WTC11 (cell line): ENCODE measurements at regions not wholly inside any gene's neighbourhood (a gene's known extent, or its start where the extent isn't known, plus 50 kb on each side); places are given as distances from the start of the nearest gene placed in this dataset.

ENCODE experiments used
- ATAC-seq: fragments of 200-7000 bp; cut with Tn5 transposase; 2 replicates; pipeline ENCODE4 v1.10.0; 2021; ENCODE audit warnings: mild to moderate bottlenecking, moderate library complexity
- CTCF ChIA-PET: fragments of 300-600 bp; sonication (Branson Sonifier 250); formaldehyde crosslinking; loops from one replicate; lab custom pipeline; 2021; ENCODE audit warnings: antibody characterized with exemption; lab: Charles Lee
- POLR2A ChIA-PET: fragments of 350-600 bp; sonication (Branson Sonifier 250); formaldehyde crosslinking; loops from one replicate; lab custom pipeline; 2021; ENCODE audit warnings: antibody characterized with exemption; lab: Charles Lee
- DNase-seq: peaks from one replicate; pipeline ENCODE4 v3.0.0; 2021; ENCODE audit warnings: low spot score
- H3K27ac Mint-ChIP-seq: 2 replicates; pipeline ENCODE4 v1.8.0; 2021; ENCODE audit warnings: mixed read lengths
- H3K27me3 Mint-ChIP-seq: 2 replicates; pipeline ENCODE4 v1.8.0; 2021; ENCODE audit warnings: low read depth, mild to moderate bottlenecking, moderate library complexity, mixed read lengths
- H3K36me3 Mint-ChIP-seq: 2 replicates; pipeline ENCODE4 v1.8.0; 2021; ENCODE audit warnings: mixed read lengths
- H3K4me1 Mint-ChIP-seq: 2 replicates; pipeline ENCODE4 v1.8.0; 2022; ENCODE audit warnings: mixed read lengths
- H3K4me3 Mint-ChIP-seq: 2 replicates; pipeline ENCODE4 v1.8.0; 2021; ENCODE audit warnings: mild to moderate bottlenecking, moderate library complexity, mixed read lengths
- H3K9me3 Mint-ChIP-seq: 2 replicates; pipeline ENCODE4 v1.8.0; 2021; ENCODE audit warnings: mixed read lengths
- ESRRA ChIP-seq: sonication (generic); formaldehyde crosslinking; IDR thresholded peaks from 2 replicates; pipeline ENCODE4 v1.8.1; 2022; ENCODE audit warnings: mild to moderate bottlenecking, missing genetic modification reagents, borderline replicate concordance
- FOXK1 ChIP-seq: sonication (generic); formaldehyde crosslinking; IDR thresholded peaks from 2 replicates; pipeline ENCODE4 v1.8.0; 2022; ENCODE audit warnings: mild to moderate bottlenecking, moderate library complexity, missing genetic modification reagents
- GRHL2 ChIP-seq: fragments of 250-450 bp; sonication (Bioruptor Pico); IDR thresholded peaks from 2 replicates; pipeline ENCODE4 v1.8.0; 2022; ENCODE audit warnings: mild to moderate bottlenecking, moderate library complexity; ENCODE audit not compliant: insufficient replicate concordance, severe bottlenecking
- IRF2 ChIP-seq: sonication (generic); formaldehyde crosslinking; IDR thresholded peaks from 2 replicates; pipeline ENCODE4 v1.8.0; 2022; ENCODE audit warnings: low read depth, missing genetic modification reagents, borderline replicate concordance
- NFATC4 ChIP-seq: fragments of 250-450 bp; sonication (Bioruptor Pico); IDR thresholded peaks from 2 replicates; pipeline ENCODE4 v1.9.0; 2021; ENCODE audit warnings: mild to moderate bottlenecking
- NFE2L1 ChIP-seq: sonication (generic); formaldehyde crosslinking; IDR thresholded peaks from 2 replicates; pipeline ENCODE4 v1.8.1; 2023; ENCODE audit warnings: missing genetic modification reagents
- NFYB ChIP-seq: sonication (generic); formaldehyde crosslinking; conservative IDR thresholded peaks from 2 replicates; pipeline ENCODE4 v1.8.0; 2022; ENCODE audit warnings: low read depth, missing genetic modification reagents
- RELA ChIP-seq: sonication (generic); formaldehyde crosslinking; IDR thresholded peaks from 2 replicates; pipeline ENCODE4 v1.8.1; 2022; ENCODE audit warnings: missing genetic modification reagents, mild to moderate bottlenecking, borderline replicate concordance
- SMAD3 ChIP-seq: sonication (generic); formaldehyde crosslinking; IDR thresholded peaks from 2 replicates; pipeline ENCODE4 v1.8.0; 2022; ENCODE audit warnings: missing genetic modification reagents, mild to moderate bottlenecking, borderline replicate concordance
- SMAD4 ChIP-seq: sonication (generic); formaldehyde crosslinking; IDR thresholded peaks from 2 replicates; pipeline ENCODE4 v1.8.0; 2022; ENCODE audit warnings: mild to moderate bottlenecking, missing genetic modification reagents
- ZNF263 ChIP-seq: sonication (generic); formaldehyde crosslinking; IDR thresholded peaks from 2 replicates; pipeline ENCODE4 v1.8.1; 2022; ENCODE audit warnings: low read depth, mild to moderate bottlenecking, moderate library complexity, missing genetic modification reagents
- TF ChIP-seq, protein P1 (sequence below): fragments of 250-450 bp; sonication (Bioruptor Pico); IDR thresholded peaks from 2 replicates; pipeline ENCODE4 v1.9.0; 2021; ENCODE audit warnings: mild to moderate bottlenecking, borderline replicate concordance
- TF ChIP-seq, protein P2 (sequence below): sonication (generic); formaldehyde crosslinking; IDR thresholded peaks from 2 replicates; pipeline ENCODE4 v1.8.1; 2023; ENCODE audit warnings: mild to moderate bottlenecking, missing genetic modification reagents, moderate library complexity
- TF ChIP-seq, protein P3 (sequence below): sonication (generic); formaldehyde crosslinking; IDR thresholded peaks from 2 replicates; pipeline ENCODE4 v1.8.1; 2022; ENCODE audit warnings: mild to moderate bottlenecking, missing genetic modification reagents, moderate library complexity, borderline replicate concordance
- TF ChIP-seq, protein P4 (sequence below): fragments of 250-450 bp; sonication (Bioruptor Pico); IDR thresholded peaks from 2 replicates; pipeline ENCODE4 v1.9.0; 2021; ENCODE audit warnings: mild to moderate bottlenecking

DNA sequence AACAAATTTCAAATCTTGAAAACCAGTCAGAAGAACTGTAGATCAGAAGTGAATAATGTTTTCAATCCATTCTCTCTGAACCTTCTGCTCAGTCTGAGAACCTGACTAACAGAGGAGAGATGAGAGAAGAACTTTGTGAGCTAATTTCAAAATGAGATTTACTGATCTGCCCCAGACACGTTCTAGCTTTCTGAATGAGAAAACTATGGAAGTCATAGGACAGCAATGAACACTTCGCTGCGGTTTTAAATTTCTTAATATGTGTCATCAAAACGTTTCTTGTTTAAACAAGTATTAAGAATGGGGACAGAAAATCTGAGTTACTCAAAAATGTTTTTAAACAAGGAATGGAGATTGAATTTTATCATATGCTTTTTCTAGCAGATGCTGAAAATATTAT, 66.6 kb upstream of the FAR2 start:
- H3K9me3 Mint-ChIP-seq: peaks cover 5% of the 10 kb centered on the region; the same call in 1 of the 2 replicates
- H3K36me3 Mint-ChIP-seq: no peaks in the 10 kb centered on the region
- ATAC-seq: no peak
- TF ChIP-seq NFYB (CRISPR knock-in tag) (no peak), NFATC4 (CRISPR knock-in tag) (no peak), GRHL2 (CRISPR knock-in tag) (no peak), SMAD4 (no peak), ESRRA (CRISPR knock-in tag) (no peak), FOXK1 (CRISPR knock-in tag) (no peak), SMAD3 (no peak), IRF2 (CRISPR knock-in tag) (no peak), NFE2L1 (no peak)
- TF ChIP-seq, protein P1, sequence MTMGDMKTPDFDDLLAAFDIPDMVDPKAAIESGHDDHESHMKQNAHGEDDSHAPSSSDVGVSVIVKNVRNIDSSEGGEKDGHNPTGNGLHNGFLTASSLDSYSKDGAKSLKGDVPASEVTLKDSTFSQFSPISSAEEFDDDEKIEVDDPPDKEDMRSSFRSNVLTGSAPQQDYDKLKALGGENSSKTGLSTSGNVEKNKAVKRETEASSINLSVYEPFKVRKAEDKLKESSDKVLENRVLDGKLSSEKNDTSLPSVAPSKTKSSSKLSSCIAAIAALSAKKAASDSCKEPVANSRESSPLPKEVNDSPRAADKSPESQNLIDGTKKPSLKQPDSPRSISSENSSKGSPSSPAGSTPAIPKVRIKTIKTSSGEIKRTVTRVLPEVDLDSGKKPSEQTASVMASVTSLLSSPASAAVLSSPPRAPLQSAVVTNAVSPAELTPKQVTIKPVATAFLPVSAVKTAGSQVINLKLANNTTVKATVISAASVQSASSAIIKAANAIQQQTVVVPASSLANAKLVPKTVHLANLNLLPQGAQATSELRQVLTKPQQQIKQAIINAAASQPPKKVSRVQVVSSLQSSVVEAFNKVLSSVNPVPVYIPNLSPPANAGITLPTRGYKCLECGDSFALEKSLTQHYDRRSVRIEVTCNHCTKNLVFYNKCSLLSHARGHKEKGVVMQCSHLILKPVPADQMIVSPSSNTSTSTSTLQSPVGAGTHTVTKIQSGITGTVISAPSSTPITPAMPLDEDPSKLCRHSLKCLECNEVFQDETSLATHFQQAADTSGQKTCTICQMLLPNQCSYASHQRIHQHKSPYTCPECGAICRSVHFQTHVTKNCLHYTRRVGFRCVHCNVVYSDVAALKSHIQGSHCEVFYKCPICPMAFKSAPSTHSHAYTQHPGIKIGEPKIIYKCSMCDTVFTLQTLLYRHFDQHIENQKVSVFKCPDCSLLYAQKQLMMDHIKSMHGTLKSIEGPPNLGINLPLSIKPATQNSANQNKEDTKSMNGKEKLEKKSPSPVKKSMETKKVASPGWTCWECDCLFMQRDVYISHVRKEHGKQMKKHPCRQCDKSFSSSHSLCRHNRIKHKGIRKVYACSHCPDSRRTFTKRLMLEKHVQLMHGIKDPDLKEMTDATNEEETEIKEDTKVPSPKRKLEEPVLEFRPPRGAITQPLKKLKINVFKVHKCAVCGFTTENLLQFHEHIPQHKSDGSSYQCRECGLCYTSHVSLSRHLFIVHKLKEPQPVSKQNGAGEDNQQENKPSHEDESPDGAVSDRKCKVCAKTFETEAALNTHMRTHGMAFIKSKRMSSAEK: no peak
- TF ChIP-seq, protein P2, sequence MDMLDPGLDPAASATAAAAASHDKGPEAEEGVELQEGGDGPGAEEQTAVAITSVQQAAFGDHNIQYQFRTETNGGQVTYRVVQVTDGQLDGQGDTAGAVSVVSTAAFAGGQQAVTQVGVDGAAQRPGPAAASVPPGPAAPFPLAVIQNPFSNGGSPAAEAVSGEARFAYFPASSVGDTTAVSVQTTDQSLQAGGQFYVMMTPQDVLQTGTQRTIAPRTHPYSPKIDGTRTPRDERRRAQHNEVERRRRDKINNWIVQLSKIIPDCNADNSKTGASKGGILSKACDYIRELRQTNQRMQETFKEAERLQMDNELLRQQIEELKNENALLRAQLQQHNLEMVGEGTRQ (CRISPR knock-in tag): no peak
- TF ChIP-seq, protein P3, sequence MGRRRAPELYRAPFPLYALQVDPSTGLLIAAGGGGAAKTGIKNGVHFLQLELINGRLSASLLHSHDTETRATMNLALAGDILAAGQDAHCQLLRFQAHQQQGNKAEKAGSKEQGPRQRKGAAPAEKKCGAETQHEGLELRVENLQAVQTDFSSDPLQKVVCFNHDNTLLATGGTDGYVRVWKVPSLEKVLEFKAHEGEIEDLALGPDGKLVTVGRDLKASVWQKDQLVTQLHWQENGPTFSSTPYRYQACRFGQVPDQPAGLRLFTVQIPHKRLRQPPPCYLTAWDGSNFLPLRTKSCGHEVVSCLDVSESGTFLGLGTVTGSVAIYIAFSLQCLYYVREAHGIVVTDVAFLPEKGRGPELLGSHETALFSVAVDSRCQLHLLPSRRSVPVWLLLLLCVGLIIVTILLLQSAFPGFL (CRISPR knock-in tag): no peak
- TF ChIP-seq, protein P4, sequence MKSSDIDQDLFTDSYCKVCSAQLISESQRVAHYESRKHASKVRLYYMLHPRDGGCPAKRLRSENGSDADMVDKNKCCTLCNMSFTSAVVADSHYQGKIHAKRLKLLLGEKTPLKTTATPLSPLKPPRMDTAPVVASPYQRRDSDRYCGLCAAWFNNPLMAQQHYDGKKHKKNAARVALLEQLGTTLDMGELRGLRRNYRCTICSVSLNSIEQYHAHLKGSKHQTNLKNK (CRISPR knock-in tag): no peak
- TF ChIP-seq, all 79 proteins: peak for 0
- DNase-seq: no peak
- no peaks in the 10 kb centered on the region for H3K4me1 Mint-ChIP-seq
- POLR2A ChIA-PET: no interaction called here
- no peak overlapping the region for H3K4me3 Mint-ChIP-seq
- CTCF ChIA-PET: interaction anchor here (1.5 kb wide), 1 partner anchor 9 kb away, joined by 6 read pairs; no protein-coding TSS in a partner anchor
- no peak overlapping the region for H3K27ac Mint-ChIP-seq
- no peaks in the 10 kb centered on the region for H3K27me3 Mint-ChIP-seq

DNA sequence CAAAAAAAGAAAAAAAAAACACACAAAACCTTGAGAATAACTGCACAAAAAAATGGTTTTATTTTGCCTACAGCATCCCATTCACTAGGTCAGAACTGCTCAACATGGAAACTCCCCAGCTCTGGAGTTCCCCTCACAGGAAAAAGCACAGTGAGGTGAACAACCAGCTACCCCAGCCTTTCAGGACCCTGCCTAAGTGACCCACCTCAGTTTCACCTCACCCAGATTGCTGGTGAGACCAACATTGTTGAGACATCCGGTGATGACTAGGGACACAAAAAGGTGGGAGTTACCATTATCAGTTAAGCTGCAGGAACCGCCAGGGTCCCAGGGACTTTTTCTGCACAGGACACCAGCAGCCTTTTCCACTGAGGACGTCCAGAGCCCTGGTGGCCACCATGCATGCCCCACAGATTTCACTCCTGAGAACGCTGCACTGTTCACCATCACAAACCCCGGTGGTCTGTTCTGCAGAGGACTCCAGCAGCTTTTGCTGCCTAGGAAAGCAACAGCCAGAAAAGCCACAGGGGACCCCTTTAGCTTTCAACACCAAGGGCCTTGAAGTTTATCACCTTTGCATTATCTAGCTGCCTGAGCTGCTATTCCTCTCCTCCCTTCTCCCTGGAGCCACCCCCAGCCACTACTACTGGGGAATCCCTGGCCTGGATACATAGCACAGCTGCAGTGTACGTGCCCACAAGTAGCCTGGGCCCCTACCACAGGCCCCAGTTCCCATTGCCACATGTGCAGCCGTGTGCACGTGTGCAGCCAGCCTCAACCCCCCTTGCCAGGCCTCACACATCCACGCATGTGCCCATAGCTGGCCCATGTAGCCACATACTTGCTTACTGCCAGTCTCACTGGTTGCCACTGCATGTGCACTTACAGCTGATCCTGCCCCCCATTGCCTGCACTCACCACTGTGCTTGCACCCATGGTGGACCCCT, 62.5 kb upstream of the FAR2 start:
- H3K36me3 Mint-ChIP-seq: peaks cover 18% of the 10 kb centered on the region
- no peak for DNase-seq
- H3K4me1 Mint-ChIP-seq: peaks cover 2% of the 10 kb centered on the region; the same call in 1 of the 2 replicates
- TF ChIP-seq, protein P4 (CRISPR knock-in tag): no peak
- TF ChIP-seq RELA (CRISPR knock-in tag) (no peak), ZNF263 (no peak)
- POLR2A ChIA-PET: no interaction called here
- ATAC-seq: no peak
- peaks cover 41% of the 10 kb centered on the region for H3K9me3 Mint-ChIP-seq
- CTCF ChIA-PET: interaction anchor here (1.0 to 1.7 kb wide), 5 partner anchors 11 to 232 kb away, joined by 3 to 7 read pairs (median 4); no protein-coding TSS in a partner anchor
- no peak overlapping the region for H3K27ac Mint-ChIP-seq
- H3K4me3 Mint-ChIP-seq: no peak overlapping the region
- H3K27me3 Mint-ChIP-seq: no peaks in the 10 kb centered on the region
